ENCODE measurements at regions not wholly inside any gene's neighbourhood (a gene's known extent, or its start where the extent isn't known, plus 50 kb on each side); places are given as distances from the start of the nearest gene placed in this dataset.
A peak's percentile ranks its signal among the peaks of the same experiment; 100 is the strongest.

DNA sequence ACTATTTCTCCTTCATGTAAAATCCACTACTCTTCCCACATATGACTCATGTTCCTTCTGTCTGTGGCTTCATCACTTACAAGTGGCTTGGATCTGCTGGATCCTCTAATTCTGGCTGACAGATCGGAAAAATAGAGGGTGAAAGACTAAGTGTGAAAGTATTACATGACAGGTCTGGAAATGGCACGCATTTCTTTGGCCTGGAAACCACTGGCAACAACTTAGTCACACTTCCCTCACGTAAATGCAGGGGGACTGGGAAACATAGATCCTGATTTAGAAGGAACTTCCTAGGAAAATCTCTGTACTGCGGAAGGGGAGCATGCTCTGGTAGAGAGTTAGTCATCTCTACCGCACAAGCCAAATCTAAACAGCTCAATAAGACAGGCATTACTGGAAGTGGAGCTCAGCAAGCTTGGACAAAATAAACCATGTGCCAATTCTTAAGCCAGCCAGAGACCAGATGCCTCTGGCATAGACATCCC, 305.4 kb upstream of the PTBP2 start:
- intact Hi-C loops (cut with DNase I; ENCODE audit: low total_unique reads) (no loop called here), in situ Hi-C loops (cut with MboI; ENCODE audit: low sequenced_read_pairs in 4 of 4) (no loop called here)
- Histone ChIP-seq H3K27ac (peak overlapping the region in 3 of 4 donors; percentile 12 to 31 (median 18)), H3K9me3 (no peaks in the 10 kb centered on the region), H3K36me3 (no peaks in the 10 kb centered on the region), H3K27me3 (no peaks in the 10 kb centered on the region), H3K4me3 (no peak overlapping the region), H3K4me1 (peaks cover 8% of the 10 kb centered on the region in 2 donors)
- ATAC-seq: peak; percentile 90
- DNase-seq: peak; percentile 22 to 46
- no peak for TF ChIP-seq CTCF (IDR thresholded peaks at IDR 0.05 in 4 of 5, conservative IDR thresholded peaks at IDR 0.05 in 1 of 5)
- TF ChIP-seq POLR2A (IDR thresholded peaks at IDR 0.05): no peak

- in situ Hi-C loops (cut with MboI; ENCODE audit: low sequenced_read_pairs in 4 of 4) (no loop called here), intact Hi-C loops (cut with DNase I; ENCODE audit: low total_unique reads) (no loop called here)
- peak overlapping the region in 1 of 4 donors; percentile 18 for H3K27ac ChIP-seq
- H3K27me3 ChIP-seq: no peaks in the 10 kb centered on the region
- no peaks in the 10 kb centered on the region for H3K9me3 ChIP-seq
- H3K36me3 ChIP-seq: no peaks in the 10 kb centered on the region
- no peak overlapping the region for H3K4me3 ChIP-seq
- no peak for DNase-seq
- H3K4me1 ChIP-seq: peaks cover 8% of the 10 kb centered on the region in 2 donors
- ATAC-seq: no peak
- TF ChIP-seq POLR2A (IDR thresholded peaks at IDR 0.05) (no peak), CTCF (IDR thresholded peaks at IDR 0.05 in 4 of 5, conservative IDR thresholded peaks at IDR 0.05 in 1 of 5) (no peak)
Observed at GRCh38 chr1:96416701-96417444, 304.7 kb upstream of the PTBP2 start.

- Histone ChIP-seq H3K4me3 (no peak overlapping the region), H3K9me3 (no peaks in the 10 kb centered on the region), H3K36me3 (no peaks in the 10 kb centered on the region), H3K4me1 (peaks cover 8% of the 10 kb centered on the region in 2 donors), H3K27me3 (no peaks in the 10 kb centered on the region), H3K27ac (no peak overlapping the region)
- DNase-seq (no peak), ATAC-seq (no peak)
- intact Hi-C loops (cut with DNase I; ENCODE audit: low total_unique reads): no loop called here
- in situ Hi-C loops (cut with MboI; ENCODE audit: low sequenced_read_pairs in 4 of 4): no loop called here
- TF ChIP-seq POLR2A (IDR thresholded peaks at IDR 0.05) (no peak), CTCF (IDR thresholded peaks at IDR 0.05 in 4 of 5, conservative IDR thresholded peaks at IDR 0.05 in 1 of 5) (no peak)
Observed at GRCh38 chr1:96418969-96419368, 302.6 kb upstream of the PTBP2 start.

GRCh38 chr1:96424877-96425276, 296.7 kb upstream of the PTBP2 start:
- no peaks in the 10 kb centered on the region for H3K36me3 ChIP-seq
- DNase-seq: no peak
- ATAC-seq: peak in 1 of 2 donors; percentile 39
- in situ Hi-C loops (cut with MboI; ENCODE audit: low sequenced_read_pairs in 4 of 4): no loop called here
- TF ChIP-seq CTCF (IDR thresholded peaks at IDR 0.05 in 4 of 5, conservative IDR thresholded peaks at IDR 0.05 in 1 of 5) (no peak), POLR2A (IDR thresholded peaks at IDR 0.05) (no peak)
- H3K4me3 ChIP-seq: no peak overlapping the region
- H3K27ac ChIP-seq: no peak overlapping the region
- no peaks in the 10 kb centered on the region for H3K9me3 ChIP-seq
- intact Hi-C loops (cut with DNase I; ENCODE audit: low total_unique reads): no loop called here
- no peaks in the 10 kb centered on the region for H3K27me3 ChIP-seq
- H3K4me1 ChIP-seq: no peaks in the 10 kb centered on the region

Data from gastrocnemius medialis (tissue), 4 donors.